ENCODE measurements at regions not wholly inside any gene's neighbourhood (a gene's known extent, or its start where the extent isn't known, plus 50 kb on each side); places are given as distances from the start of the nearest gene placed in this dataset.

DNA sequence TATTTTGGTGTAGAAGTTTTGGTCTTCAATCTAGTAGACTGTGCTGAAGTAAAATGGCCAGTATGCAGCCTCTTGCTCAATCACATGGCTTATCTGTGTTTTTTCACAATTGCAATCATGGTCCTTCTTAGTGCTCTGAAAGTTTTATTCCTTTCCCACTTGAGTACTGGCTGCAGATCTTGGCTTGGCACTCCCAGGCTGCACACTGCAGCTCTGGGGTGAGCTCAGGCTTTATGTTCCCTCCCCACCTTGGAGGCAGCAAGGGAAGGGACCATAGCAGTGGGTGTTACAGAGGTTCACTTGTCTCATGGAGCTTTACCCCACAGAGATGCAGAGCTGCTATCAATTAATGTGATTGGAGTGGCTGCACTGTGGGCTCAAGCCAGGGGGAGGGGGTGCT is 156.0 kb downstream of the TENT5D start:
- intact Hi-C loops (cut with micrococcal nuclease; ENCODE audit: unreplicated experiment), result loop anchor here (5.0 kb wide), 1 partner anchor 294 kb away; no protein-coding TSS in a partner anchor
- CTCF ChIA-PET, result no interaction called here
- in situ Hi-C loops (cut with HindIII; ENCODE audit: low pct_unique_long_range_greater_than_20kb, low sequenced_read_pairs), result no loop called here
- H3K4me3 ChIP-seq (ENCODE audit: low read depth in 2 of 2, low read length in 2 of 2), result no peak overlapping the region
- no TSS peak for BruUV-seq (replicated peaks)
- H3K36me3 ChIP-seq (ENCODE audit: control insufficient read depth, insufficient read depth, low read length), result no peaks in the 10 kb centered on the region
- H3K27ac ChIP-seq (ENCODE audit: low read length), result no peak overlapping the region
- no peaks in the 10 kb centered on the region for H3K9me3 ChIP-seq (ENCODE audit: control insufficient read depth, insufficient read depth, low read depth, low read length)
- TF ChIP-seq, protein P1, sequence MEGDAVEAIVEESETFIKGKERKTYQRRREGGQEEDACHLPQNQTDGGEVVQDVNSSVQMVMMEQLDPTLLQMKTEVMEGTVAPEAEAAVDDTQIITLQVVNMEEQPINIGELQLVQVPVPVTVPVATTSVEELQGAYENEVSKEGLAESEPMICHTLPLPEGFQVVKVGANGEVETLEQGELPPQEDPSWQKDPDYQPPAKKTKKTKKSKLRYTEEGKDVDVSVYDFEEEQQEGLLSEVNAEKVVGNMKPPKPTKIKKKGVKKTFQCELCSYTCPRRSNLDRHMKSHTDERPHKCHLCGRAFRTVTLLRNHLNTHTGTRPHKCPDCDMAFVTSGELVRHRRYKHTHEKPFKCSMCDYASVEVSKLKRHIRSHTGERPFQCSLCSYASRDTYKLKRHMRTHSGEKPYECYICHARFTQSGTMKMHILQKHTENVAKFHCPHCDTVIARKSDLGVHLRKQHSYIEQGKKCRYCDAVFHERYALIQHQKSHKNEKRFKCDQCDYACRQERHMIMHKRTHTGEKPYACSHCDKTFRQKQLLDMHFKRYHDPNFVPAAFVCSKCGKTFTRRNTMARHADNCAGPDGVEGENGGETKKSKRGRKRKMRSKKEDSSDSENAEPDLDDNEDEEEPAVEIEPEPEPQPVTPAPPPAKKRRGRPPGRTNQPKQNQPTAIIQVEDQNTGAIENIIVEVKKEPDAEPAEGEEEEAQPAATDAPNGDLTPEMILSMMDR (IDR thresholded peaks at IDR 0.05), result no peak
- TF ChIP-seq, protein P2, sequence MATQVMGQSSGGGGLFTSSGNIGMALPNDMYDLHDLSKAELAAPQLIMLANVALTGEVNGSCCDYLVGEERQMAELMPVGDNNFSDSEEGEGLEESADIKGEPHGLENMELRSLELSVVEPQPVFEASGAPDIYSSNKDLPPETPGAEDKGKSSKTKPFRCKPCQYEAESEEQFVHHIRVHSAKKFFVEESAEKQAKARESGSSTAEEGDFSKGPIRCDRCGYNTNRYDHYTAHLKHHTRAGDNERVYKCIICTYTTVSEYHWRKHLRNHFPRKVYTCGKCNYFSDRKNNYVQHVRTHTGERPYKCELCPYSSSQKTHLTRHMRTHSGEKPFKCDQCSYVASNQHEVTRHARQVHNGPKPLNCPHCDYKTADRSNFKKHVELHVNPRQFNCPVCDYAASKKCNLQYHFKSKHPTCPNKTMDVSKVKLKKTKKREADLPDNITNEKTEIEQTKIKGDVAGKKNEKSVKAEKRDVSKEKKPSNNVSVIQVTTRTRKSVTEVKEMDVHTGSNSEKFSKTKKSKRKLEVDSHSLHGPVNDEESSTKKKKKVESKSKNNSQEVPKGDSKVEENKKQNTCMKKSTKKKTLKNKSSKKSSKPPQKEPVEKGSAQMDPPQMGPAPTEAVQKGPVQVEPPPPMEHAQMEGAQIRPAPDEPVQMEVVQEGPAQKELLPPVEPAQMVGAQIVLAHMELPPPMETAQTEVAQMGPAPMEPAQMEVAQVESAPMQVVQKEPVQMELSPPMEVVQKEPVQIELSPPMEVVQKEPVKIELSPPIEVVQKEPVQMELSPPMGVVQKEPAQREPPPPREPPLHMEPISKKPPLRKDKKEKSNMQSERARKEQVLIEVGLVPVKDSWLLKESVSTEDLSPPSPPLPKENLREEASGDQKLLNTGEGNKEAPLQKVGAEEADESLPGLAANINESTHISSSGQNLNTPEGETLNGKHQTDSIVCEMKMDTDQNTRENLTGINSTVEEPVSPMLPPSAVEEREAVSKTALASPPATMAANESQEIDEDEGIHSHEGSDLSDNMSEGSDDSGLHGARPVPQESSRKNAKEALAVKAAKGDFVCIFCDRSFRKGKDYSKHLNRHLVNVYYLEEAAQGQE (IDR thresholded peaks at IDR 0.05; ENCODE audit: insufficient read depth in 1 of 2, low read depth in 2 of 2, low read length in 1 of 2), result no peak
- TF ChIP-seq POLR2AphosphoS5 (IDR thresholded peaks at IDR 0.05; ENCODE audit: low read depth, low read length) (no peak), TCF7L2 (IDR thresholded peaks at IDR 0.05; ENCODE audit: low read depth, low read length) (no peak), SIN3A (IDR thresholded peaks at IDR 0.05; ENCODE audit: borderline replicate concordance, insufficient read depth, low read depth, low read length) (no peak)
- ATAC-seq, result no peak
- no peaks in the 10 kb centered on the region for H3K27me3 ChIP-seq (ENCODE audit: control insufficient read depth, insufficient read depth, low read length)
- POLR2A ChIA-PET, result no interaction called here
- H3K4me1 ChIP-seq (ENCODE audit: control insufficient read depth, insufficient read depth, low read length), result no peaks in the 10 kb centered on the region
- DNase-seq (ENCODE audit: low read depth, low spot score), result no peak

DNA sequence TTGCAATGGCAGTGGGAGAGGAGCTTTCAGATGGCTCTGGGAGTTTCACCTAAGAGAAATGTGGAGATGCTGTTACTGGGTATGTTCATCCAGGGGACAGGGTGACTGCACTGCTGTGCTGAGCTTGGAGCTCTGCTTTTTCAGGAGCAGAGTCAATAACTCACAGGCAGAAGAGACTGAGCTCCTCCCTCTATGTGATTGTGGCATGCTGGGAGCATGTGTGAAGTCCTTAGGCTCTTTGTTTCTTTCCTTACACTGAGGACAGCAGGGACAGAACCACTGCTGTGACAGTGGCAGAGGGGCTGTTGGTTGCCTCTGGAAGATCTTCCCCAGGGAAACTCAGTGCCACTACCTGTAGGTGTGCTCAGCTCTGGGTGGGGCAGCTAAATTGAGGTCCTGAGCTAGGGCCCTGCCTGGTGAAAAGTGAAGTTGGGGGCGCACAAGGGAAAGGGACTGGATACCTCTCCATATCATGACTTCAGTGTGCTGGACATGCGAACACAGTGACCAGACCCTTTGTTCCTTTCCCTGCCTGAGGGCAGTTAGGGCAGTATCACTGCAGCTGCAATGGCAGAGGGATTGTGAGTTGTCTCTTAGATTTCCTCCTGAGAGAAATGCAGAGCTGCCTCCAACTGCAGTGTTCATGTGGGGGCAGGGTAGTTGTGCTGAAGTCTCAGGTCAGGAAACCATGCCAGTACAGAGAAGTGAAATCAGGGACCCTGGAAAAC is 156.7 kb downstream of the TENT5D start:
- ChIA-PET POLR2A (no interaction called here), CTCF (no interaction called here)
- H3K9me3 ChIP-seq (ENCODE audit: control insufficient read depth, insufficient read depth, low read depth, low read length), result no peaks in the 10 kb centered on the region
- in situ Hi-C loops (cut with HindIII; ENCODE audit: low pct_unique_long_range_greater_than_20kb, low sequenced_read_pairs) (no loop called here), intact Hi-C loops (cut with micrococcal nuclease; ENCODE audit: unreplicated experiment) (loop anchor here (5.0 kb wide), 1 partner anchor 295 kb away; no protein-coding TSS in a partner anchor)
- no TSS peak for BruUV-seq (replicated peaks)
- DNase-seq (ENCODE audit: low read depth, low spot score) (no peak), ATAC-seq (no peak)
- H3K4me3 ChIP-seq (ENCODE audit: low read depth in 2 of 2, low read length in 2 of 2), result no peak overlapping the region
- no peak for TF ChIP-seq SIN3A (IDR thresholded peaks at IDR 0.05; ENCODE audit: borderline replicate concordance, insufficient read depth, low read depth, low read length)
- TF ChIP-seq, protein P1 (IDR thresholded peaks at IDR 0.05), result no peak
- TF ChIP-seq TCF7L2 (IDR thresholded peaks at IDR 0.05; ENCODE audit: low read depth, low read length), result no peak
- H3K4me1 ChIP-seq (ENCODE audit: control insufficient read depth, insufficient read depth, low read length), result no peaks in the 10 kb centered on the region
- H3K36me3 ChIP-seq (ENCODE audit: control insufficient read depth, insufficient read depth, low read length), result no peaks in the 10 kb centered on the region
- no peaks in the 10 kb centered on the region for H3K27me3 ChIP-seq (ENCODE audit: control insufficient read depth, insufficient read depth, low read length)
- H3K27ac ChIP-seq (ENCODE audit: low read length), result no peak overlapping the region
